Kidney glomerular epithelial cell (primary cell): ENCODE measurements at regions not wholly inside any gene's neighbourhood (a gene's known extent, or its start where the extent isn't known, plus 50 kb on each side); places are given as distances from the start of the nearest gene placed in this dataset.

Experiments used
- DNase-seq: peaks from one replicate; lab custom pipeline; 2025; lab: John Stamatoyannopoulos, UW

- DNase-seq: no peak
Observed at GRCh38 chr18:54769526-54770464, 58.5 kb upstream of the RAB27B start.

- no peak for DNase-seq
Observed at GRCh38 chr18:54772056-54772455, 56.2 kb upstream of the RAB27B start.

- DNase-seq: peak; percentile 10
Observed at GRCh38 chr18:54774423-54774822, 53.9 kb upstream of the RAB27B start.

- no peak for DNase-seq
Observed at GRCh38 chr18:54774981-54775665, 53.2 kb upstream of the RAB27B start.

DNA sequence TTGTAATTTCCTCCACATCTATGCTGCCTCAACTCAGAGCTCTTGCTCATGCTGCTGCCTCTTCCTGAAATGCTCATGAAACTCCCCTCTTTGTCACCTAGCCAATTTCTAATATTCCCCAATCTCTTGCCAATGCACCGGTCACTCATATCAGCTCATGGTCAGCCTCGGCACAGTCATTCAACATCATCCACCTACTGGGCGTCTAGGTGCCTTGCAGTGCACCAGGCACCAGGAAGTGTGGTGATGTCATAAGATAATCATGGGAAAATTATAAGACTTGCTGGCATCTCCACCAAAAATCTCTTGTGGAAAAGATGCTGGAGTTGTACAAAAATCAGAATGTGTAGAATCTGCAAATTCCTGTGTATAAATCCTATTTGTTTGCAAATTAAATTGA lies 52.6 kb upstream of the RAB27B start:
- peak; percentile 88 for DNase-seq

DNA sequence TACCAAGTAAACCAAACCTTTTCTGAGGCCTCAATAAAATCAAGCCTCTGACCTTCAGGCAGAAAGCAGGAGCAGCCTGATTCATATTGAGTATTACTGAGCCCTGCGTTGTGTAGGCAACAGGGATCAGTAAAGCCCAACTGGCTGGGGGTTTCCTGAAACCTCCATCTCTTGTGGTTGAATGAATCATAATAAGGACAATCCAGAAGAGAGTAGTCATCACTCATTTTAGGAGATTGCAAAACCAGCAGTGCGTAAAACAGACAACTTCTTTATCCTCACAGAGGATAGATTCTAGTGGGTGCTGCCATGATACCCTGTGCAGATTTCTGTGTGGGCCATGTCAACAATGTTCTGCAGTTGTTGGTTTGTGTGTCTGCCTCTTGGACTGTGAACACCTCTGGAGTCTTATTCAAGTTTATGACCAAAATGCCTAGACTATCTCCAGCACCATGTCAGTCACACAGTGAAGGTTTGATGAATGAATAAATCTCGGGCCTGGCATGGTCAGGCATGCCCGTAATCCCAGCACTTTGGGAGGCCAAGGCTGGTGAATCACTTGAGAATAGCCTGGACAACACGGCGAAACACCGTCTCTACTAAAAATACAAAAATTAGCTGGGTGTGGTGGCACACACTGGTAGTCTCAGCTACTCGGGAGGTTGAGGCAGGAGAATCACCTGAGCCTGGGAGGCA lies 51.8 kb upstream of the RAB27B start:
- peak; percentile 97 for DNase-seq

GRCh38 chr18:54777118-54777791 lies 51.0 kb upstream of the RAB27B start:
- DNase-seq: peak; percentile 10

- DNase-seq: no peak
Observed at GRCh38 chr18:54777989-54778388, 50.3 kb upstream of the RAB27B start.
